PC-3 (cell line): ENCODE measurements at regions not wholly inside any gene's neighbourhood (a gene's known extent, or its start where the extent isn't known, plus 50 kb on each side); places are given as distances from the start of the nearest gene placed in this dataset.

ENCODE experiments used
- ATAC-seq: fragments of 200-7000 bp; cut with Tn5 transposase; 2 replicates; pipeline ENCODE4 v1.9.1; 2020; ENCODE audit warnings: mild to moderate bottlenecking, moderate library complexity
- BruUV-seq: library from RNA; stranded (reverse); fragments of 400-500 nt; replicated peaks from 2 replicates; lab custom pipeline; 2021; lab: Mats Ljungman, UMichigan
- CTCF ChIA-PET: fragments of 300-600 bp; sonication (Branson Sonifier 250); formaldehyde crosslinking; loops from one replicate; lab custom pipeline; 2022; ENCODE audit warnings: antibody characterized with exemption; lab: Charles Lee
- POLR2A ChIA-PET: fragments of 300-600 bp; sonication (Branson Sonifier 250); formaldehyde crosslinking; loops from one replicate; lab custom pipeline; 2022; ENCODE audit warnings: antibody characterized with exemption; ENCODE audit not compliant: unreplicated experiment; lab: Charles Lee
- DNase-seq: peaks from one replicate; pipeline ENCODE4 v3.0.0-alpha.2; 2015
- H2AFZ ChIP-seq: fragments of 300-600 bp; sonication (generic); 2 replicates; pipeline ENCODE4 v1.6.0; 2016; ENCODE audit warnings: antibody characterized with exemption, low read length
- H3F3A ChIP-seq: fragments of 300-600 bp; sonication (generic); one replicate; pipeline ENCODE4 v1.6.0; 2017; ENCODE audit warnings: antibody characterized with exemption, low read length, control low read depth, mild to moderate bottlenecking; ENCODE audit not compliant: unreplicated experiment
- H3K27ac ChIP-seq: fragments of 300-600 bp; sonication (generic); 2 replicates; pipeline ENCODE4 v1.5.1; 2016; ENCODE audit warnings: mild to moderate bottlenecking, low read length
- H3K27me3 ChIP-seq: fragments of 300-600 bp; sonication (generic); 2 replicates; pipeline ENCODE4 v1.6.1; 2016; ENCODE audit warnings: low read length, mixed read lengths
- H3K36me3 ChIP-seq: fragments of 300-600 bp; sonication (generic); 2 replicates; pipeline ENCODE4 v1.6.1; 2016; ENCODE audit warnings: low read depth, mixed run types, low read length, mixed read lengths
- H3K4me1 ChIP-seq: fragments of 300-600 bp; sonication (generic); 2 replicates; pipeline ENCODE4 v1.5.1; 2016; ENCODE audit warnings: low read length; ENCODE audit not compliant: insufficient read depth
- H3K4me2 ChIP-seq: fragments of 300-600 bp; sonication (generic); 2 replicates; pipeline ENCODE4 v1.6.0; 2016; ENCODE audit warnings: low read length
- H3K4me3 ChIP-seq: fragments of 300-600 bp; sonication (generic); 2 replicates; pipeline ENCODE4 v1.5.1; 2016; ENCODE audit warnings: mild to moderate bottlenecking, low read length, mixed read lengths
- H3K79me2 ChIP-seq: fragments of 300-600 bp; sonication (generic); 2 replicates; pipeline ENCODE4 v1.6.1; 2017; ENCODE audit warnings: low read length, mixed read lengths
- H3K9ac ChIP-seq: fragments of 300-600 bp; sonication (generic); 2 replicates; pipeline ENCODE4 v1.6.0; 2016; ENCODE audit warnings: mild to moderate bottlenecking, low read length
- H3K9me2 ChIP-seq: fragments of 300-600 bp; sonication (generic); replicated peaks from 2 replicates; pipeline ENCODE4 v1.6.1; 2016; ENCODE audit warnings: mixed run types, low read length, mixed read lengths
- H3K9me3 ChIP-seq: fragments of 300-600 bp; sonication (generic); 2 replicates; pipeline ENCODE4 v1.6.1; 2016; ENCODE audit warnings: low read length, mixed read lengths
- H4K20me1 ChIP-seq: fragments of 300-600 bp; sonication (generic); 2 replicates; pipeline ENCODE4 v1.6.1; 2016; ENCODE audit warnings: low read length, mixed read lengths
- EZH2 ChIP-seq: fragments of 300-600 bp; sonication (generic); IDR thresholded peaks from one replicate; pipeline ENCODE4 v1.6.1; 2017; ENCODE audit warnings: antibody characterized with exemption, mild to moderate bottlenecking, low read length; ENCODE audit not compliant: unreplicated experiment
- EZH2phosphoT487 ChIP-seq: fragments of 300-600 bp; sonication (generic); IDR thresholded peaks from 2 replicates; pipeline ENCODE4 v1.6.1; 2018; ENCODE audit warnings: mild to moderate bottlenecking, antibody characterized with exemption, low read length, borderline replicate concordance
- intact Hi-C: fragments of 100-400 bp; cut with micrococcal nuclease; formaldehyde crosslinking; loops from 2 replicates; pipeline ENCODE4 v1.9.0; 2023
- TF ChIP-seq, protein P1 (sequence below): fragments of 300-600 bp; sonication (generic); conservative IDR thresholded peaks from 2 replicates; pipeline ENCODE4 v1.5.1; 2017; ENCODE audit warnings: antibody characterized with exemption, low read depth, mild to moderate bottlenecking, low read length

DNA sequence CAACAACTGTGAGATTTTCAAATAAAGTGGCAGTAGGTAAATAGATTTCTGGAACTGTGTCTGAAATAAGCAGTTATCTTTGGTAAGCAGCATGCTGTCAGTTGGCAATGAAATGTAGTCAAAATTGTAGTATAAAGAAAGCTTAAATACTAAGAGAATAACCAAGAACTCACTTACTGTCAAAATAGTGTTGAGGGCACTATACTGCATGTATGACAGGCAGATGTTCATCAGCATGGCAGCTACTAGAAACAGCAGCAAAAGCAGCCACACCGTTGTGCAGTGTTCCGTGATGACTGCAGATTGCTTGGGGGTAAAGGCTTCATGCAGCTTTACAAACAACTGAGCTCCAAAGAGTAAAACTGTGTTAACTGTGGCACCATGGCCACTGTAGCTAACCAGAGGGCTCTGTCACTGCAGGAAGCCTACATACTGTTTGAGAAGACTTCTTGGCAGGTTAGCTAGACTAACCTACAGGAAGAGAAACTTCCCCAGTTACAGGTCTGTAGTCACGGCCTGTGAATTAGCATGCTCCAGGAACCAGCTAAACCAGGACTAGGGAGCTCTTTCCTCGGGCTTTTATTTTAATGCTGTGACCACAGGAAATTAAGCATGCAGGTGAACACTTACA, 459.7 kb downstream of the TBL1XR1 start:
- no peaks in the 10 kb centered on the region for H3K9me3 ChIP-seq
- H3K9ac ChIP-seq: no peak overlapping the region
- no peaks in the 10 kb centered on the region for H3K27me3 ChIP-seq
- no peaks in the 10 kb centered on the region for H3K36me3 ChIP-seq
- CTCF ChIA-PET: no interaction called here
- H3F3A ChIP-seq: no peaks in the 10 kb centered on the region
- no peaks in the 10 kb centered on the region for H3K9me2 ChIP-seq
- DNase-seq (no peak), ATAC-seq (no peak)
- intact Hi-C loops: no loop called here
- TF ChIP-seq EZH2 (no peak), EZH2phosphoT487 (no peak)
- TF ChIP-seq, protein P1, sequence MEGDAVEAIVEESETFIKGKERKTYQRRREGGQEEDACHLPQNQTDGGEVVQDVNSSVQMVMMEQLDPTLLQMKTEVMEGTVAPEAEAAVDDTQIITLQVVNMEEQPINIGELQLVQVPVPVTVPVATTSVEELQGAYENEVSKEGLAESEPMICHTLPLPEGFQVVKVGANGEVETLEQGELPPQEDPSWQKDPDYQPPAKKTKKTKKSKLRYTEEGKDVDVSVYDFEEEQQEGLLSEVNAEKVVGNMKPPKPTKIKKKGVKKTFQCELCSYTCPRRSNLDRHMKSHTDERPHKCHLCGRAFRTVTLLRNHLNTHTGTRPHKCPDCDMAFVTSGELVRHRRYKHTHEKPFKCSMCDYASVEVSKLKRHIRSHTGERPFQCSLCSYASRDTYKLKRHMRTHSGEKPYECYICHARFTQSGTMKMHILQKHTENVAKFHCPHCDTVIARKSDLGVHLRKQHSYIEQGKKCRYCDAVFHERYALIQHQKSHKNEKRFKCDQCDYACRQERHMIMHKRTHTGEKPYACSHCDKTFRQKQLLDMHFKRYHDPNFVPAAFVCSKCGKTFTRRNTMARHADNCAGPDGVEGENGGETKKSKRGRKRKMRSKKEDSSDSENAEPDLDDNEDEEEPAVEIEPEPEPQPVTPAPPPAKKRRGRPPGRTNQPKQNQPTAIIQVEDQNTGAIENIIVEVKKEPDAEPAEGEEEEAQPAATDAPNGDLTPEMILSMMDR: no peak
- POLR2A ChIA-PET: no interaction called here
- no peaks in the 10 kb centered on the region for H3K79me2 ChIP-seq
- no peak overlapping the region for H3K4me2 ChIP-seq
- no peak overlapping the region for H3K4me3 ChIP-seq
- H2AFZ ChIP-seq: no peak overlapping the region
- H4K20me1 ChIP-seq: no peaks in the 10 kb centered on the region
- no TSS peak for BruUV-seq
- H3K4me1 ChIP-seq: no peaks in the 10 kb centered on the region
- H3K27ac ChIP-seq: no peak overlapping the region

DNA sequence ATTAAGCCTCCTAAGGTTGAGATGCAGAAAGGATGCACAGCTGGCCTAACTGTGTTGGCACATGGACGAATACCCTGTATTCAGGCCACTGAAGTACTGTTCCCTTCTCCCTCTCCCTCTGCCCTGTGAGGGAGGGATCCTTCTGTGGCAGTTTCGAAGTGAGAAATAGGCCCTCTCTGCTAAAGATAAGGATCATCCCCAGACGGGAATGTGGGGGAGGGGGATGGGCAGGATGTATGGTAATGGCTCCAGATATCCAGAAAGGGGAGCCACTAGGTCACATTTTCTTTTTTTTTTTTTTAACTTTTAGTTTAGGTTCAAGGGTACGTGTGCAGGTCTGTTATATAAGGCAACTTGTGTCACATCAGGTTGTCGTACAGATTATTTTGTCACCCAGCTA, 463.1 kb downstream of the TBL1XR1 start:
- H3K9ac ChIP-seq: no peak overlapping the region
- no peaks in the 10 kb centered on the region for H3K79me2 ChIP-seq
- no peaks in the 10 kb centered on the region for H3K36me3 ChIP-seq
- H3K27me3 ChIP-seq: no peaks in the 10 kb centered on the region
- no TSS peak for BruUV-seq
- H3K4me3 ChIP-seq: no peak overlapping the region
- no peak for DNase-seq
- ATAC-seq: no peak
- H3K4me2 ChIP-seq: no peak overlapping the region
- H3F3A ChIP-seq: no peaks in the 10 kb centered on the region
- POLR2A ChIA-PET: no interaction called here
- no peaks in the 10 kb centered on the region for H4K20me1 ChIP-seq
- intact Hi-C loops: no loop called here
- H2AFZ ChIP-seq: no peak overlapping the region
- H3K9me2 ChIP-seq: no peaks in the 10 kb centered on the region
- no peaks in the 10 kb centered on the region for H3K4me1 ChIP-seq
- TF ChIP-seq EZH2 (no peak), EZH2phosphoT487 (no peak)
- TF ChIP-seq, protein P1: no peak
- no peak overlapping the region for H3K27ac ChIP-seq
- H3K9me3 ChIP-seq: no peaks in the 10 kb centered on the region
- CTCF ChIA-PET: no interaction called here

DNA sequence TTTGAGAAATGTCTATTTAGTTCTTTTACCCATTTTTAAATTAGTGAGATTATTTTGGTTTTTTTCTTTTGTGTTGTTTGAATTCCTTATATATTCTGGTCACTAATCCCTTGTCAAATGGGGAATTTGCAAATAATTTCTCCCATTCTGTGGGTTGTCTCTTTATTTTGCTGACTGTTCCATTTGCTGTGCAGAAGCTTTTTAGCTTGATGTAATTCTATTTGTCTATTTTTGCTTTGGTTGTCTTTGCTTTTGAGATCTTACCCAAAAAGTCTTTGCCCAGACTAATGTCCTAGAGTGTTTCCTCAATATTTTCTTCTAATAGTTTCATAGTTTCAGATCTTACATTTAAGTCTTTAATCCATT, 472.9 kb downstream of the TBL1XR1 start:
- H3K4me1 ChIP-seq: no peaks in the 10 kb centered on the region
- no peaks in the 10 kb centered on the region for H3K79me2 ChIP-seq
- H3K4me3 ChIP-seq: no peak overlapping the region
- H2AFZ ChIP-seq: no peak overlapping the region
- no peaks in the 10 kb centered on the region for H3K9me2 ChIP-seq
- H3K4me2 ChIP-seq: no peak overlapping the region
- no peak overlapping the region for H3K9ac ChIP-seq
- H3K9me3 ChIP-seq: no peaks in the 10 kb centered on the region
- no peak for DNase-seq
- no TSS peak for BruUV-seq
- H4K20me1 ChIP-seq: no peaks in the 10 kb centered on the region
- intact Hi-C loops: no loop called here
- no peak overlapping the region for H3K27ac ChIP-seq
- CTCF ChIA-PET: no interaction called here
- TF ChIP-seq EZH2phosphoT487 (no peak), EZH2 (no peak)
- TF ChIP-seq, protein P1: no peak
- no peaks in the 10 kb centered on the region for H3F3A ChIP-seq
- ATAC-seq: no peak
- no peaks in the 10 kb centered on the region for H3K36me3 ChIP-seq
- H3K27me3 ChIP-seq: peaks cover 13% of the 10 kb centered on the region; the same call in 1 of the 2 replicates
- POLR2A ChIA-PET: no interaction called here
